ENCODE measurements at regions not wholly inside any gene's neighbourhood (a gene's known extent, or its start where the extent isn't known, plus 50 kb on each side); places are given as distances from the start of the nearest gene placed in this dataset.

GRCh38 chr5:125244531-125244930 is 498.1 kb upstream of the ZNF608 start:
- TF ChIP-seq CTCF (IDR thresholded peaks at IDR 0.05): no peak
- TF ChIP-seq POLR2A (IDR thresholded peaks at IDR 0.05): no peak

Data from lower leg skin (tissue), 3 donors.